IMR-90 (cell line): ENCODE measurements at regions not wholly inside any gene's neighbourhood (a gene's known extent, or its start where the extent isn't known, plus 50 kb on each side); places are given as distances from the start of the nearest gene placed in this dataset.

Experiments used
- ATAC-seq: fragments of 200-7000 bp; cut with Tn5 transposase; 2 replicates; pipeline ENCODE4 v1.9.1; 2020; ENCODE audit warnings: low read depth, mild to moderate bottlenecking, moderate library complexity
- BruUV-seq: library from RNA; stranded (reverse); fragments of 400-500 nt; replicated peaks from 2 replicates; lab custom pipeline; 2021; lab: Mats Ljungman, UMichigan
- CTCF ChIA-PET: fragments of 300-600 bp; formaldehyde crosslinking; extraction: SDS; loops from one replicate; lab custom pipeline; 2021; ENCODE audit warnings: antibody characterized with exemption; lab: Yijun Ruan, JAX
- POLR2A ChIA-PET: fragments of 300-600 bp; sonication (Branson Sonifier 250); formaldehyde crosslinking; loops from one replicate; lab custom pipeline; 2022; ENCODE audit warnings: antibody characterized with exemption; ENCODE audit not compliant: unreplicated experiment; lab: Charles Lee
- DNase-seq: peaks from one replicate; pipeline ENCODE4 v3.0.0; 2013
- H2AFZ ChIP-seq: replicated peaks from 2 replicates; pipeline ENCODE3; 2013; ENCODE audit warnings: low read length, mild to moderate bottlenecking; ENCODE audit not compliant: poor library complexity
- H2AK5ac ChIP-seq: 2 replicates; pipeline ENCODE4 v1.6.1; 2013; ENCODE audit warnings: low read depth, low read length, inconsistent platforms
- H2AK9ac ChIP-seq: replicated peaks from 2 replicates; pipeline ENCODE3; 2013; ENCODE audit warnings: mild to moderate bottlenecking, low read depth, low read length, moderate library complexity; ENCODE audit not compliant: poor library complexity
- H2BK120ac ChIP-seq: 2 replicates; pipeline ENCODE4 v1.6.1; 2013; ENCODE audit warnings: low read depth, low read length, inconsistent platforms
- H2BK15ac ChIP-seq: 3 replicates; pipeline ENCODE4 v1.6.1; 2013; ENCODE audit warnings: low read depth, low read length, inconsistent platforms
- H2BK20ac ChIP-seq: 2 replicates; pipeline ENCODE4 v1.6.1; 2013; ENCODE audit warnings: low read depth, mild to moderate bottlenecking, inconsistent platforms, low read length, moderate library complexity
- H2BK5ac ChIP-seq: 2 replicates; pipeline ENCODE4 v1.6.1; 2013; ENCODE audit warnings: mild to moderate bottlenecking, low read depth, low read length, inconsistent platforms; ENCODE audit not compliant: poor library complexity, severe bottlenecking
- H3K14ac ChIP-seq: replicated peaks from 2 replicates; pipeline ENCODE4 v1.6.1; 2013; ENCODE audit warnings: low read depth, low read length, inconsistent platforms
- H3K18ac ChIP-seq: 2 replicates; pipeline ENCODE4 v1.6.1; 2013; ENCODE audit warnings: low read depth, low read length, control low read depth
- H3K23ac ChIP-seq: 2 replicates; pipeline ENCODE4 v1.6.1; 2013; ENCODE audit warnings: low read depth, low read length, inconsistent platforms
- H3K27ac ChIP-seq: 2 replicates; pipeline ENCODE4 v1.5.1; 2013; ENCODE audit warnings: mild to moderate bottlenecking, control low read depth, low read length; ENCODE audit not compliant: insufficient read depth
- H3K27me3 ChIP-seq: 2 replicates; pipeline ENCODE4 v1.6.1; 2013; ENCODE audit warnings: low read length; ENCODE audit not compliant: control insufficient read depth, insufficient read depth
- H3K36me3 ChIP-seq: 2 replicates; pipeline ENCODE4 v1.6.1; 2013; ENCODE audit warnings: low read length, mixed read lengths; ENCODE audit not compliant: control insufficient read depth, insufficient read depth
- H3K4ac ChIP-seq: 2 replicates; pipeline ENCODE4 v1.6.1; 2013; ENCODE audit warnings: low read depth, low read length, inconsistent platforms
- H3K4me1 ChIP-seq: 2 replicates; pipeline ENCODE4 v1.6.1; 2013; ENCODE audit warnings: low read length, mixed read lengths; ENCODE audit not compliant: control insufficient read depth, insufficient read depth
- H3K4me2 ChIP-seq: 2 replicates; pipeline ENCODE4 v1.6.1; 2013; ENCODE audit warnings: low read depth, mild to moderate bottlenecking, control low read depth, low read length, moderate library complexity
- H3K4me3 ChIP-seq: 2 replicates; pipeline ENCODE4 v1.5.1; 2013; ENCODE audit warnings: low read depth, mild to moderate bottlenecking, control low read depth, low read length, moderate library complexity; ENCODE audit not compliant: insufficient read depth
- H3K56ac ChIP-seq: 2 replicates; pipeline ENCODE4 v1.6.1; 2013; ENCODE audit warnings: low read length, inconsistent platforms; ENCODE audit not compliant: insufficient read depth; ENCODE audit errors: extremely low read depth
- H3K79me1 ChIP-seq, 2 experiments: 2 replicates each; pipeline ENCODE4 v1.6.1; 2013; ENCODE audit warnings: low read length in 2 of 2, inconsistent platforms in 1 of 2, low read depth in 1 of 2
- H3K9ac ChIP-seq: 2 replicates; pipeline ENCODE4 v1.6.1; 2013; ENCODE audit warnings: low read depth, low read length, control low read depth
- H3K9me1 ChIP-seq: 2 replicates; pipeline ENCODE4 v1.6.1; 2013; ENCODE audit warnings: low read length, inconsistent platforms; ENCODE audit not compliant: insufficient read depth
- H3K9me3 ChIP-seq: 2 replicates; pipeline ENCODE4 v1.6.1; 2013; ENCODE audit warnings: low read length; ENCODE audit not compliant: control insufficient read depth, insufficient read depth
- H4K20me1 ChIP-seq: 2 replicates; pipeline ENCODE4 v1.6.1; 2013; ENCODE audit warnings: low read length, inconsistent platforms; ENCODE audit not compliant: insufficient read depth
- H4K5ac ChIP-seq: 2 replicates; pipeline ENCODE4 v1.6.1; 2013; ENCODE audit warnings: mild to moderate bottlenecking, low read depth, low read length, control low read depth
- H4K8ac ChIP-seq, 2 experiments: 2 replicates each; pipeline ENCODE4 v1.6.1; 2013; ENCODE audit warnings: low read depth in 2 of 2, low read length in 2 of 2, control low read depth in 1 of 2, inconsistent platforms in 1 of 2
- H4K91ac ChIP-seq: 2 replicates; pipeline ENCODE4 v1.6.1; 2013; ENCODE audit warnings: low read depth, low read length, inconsistent platforms; ENCODE audit not compliant: insufficient read depth
- CEBPB ChIP-seq: IDR thresholded peaks from 2 replicates; pipeline ENCODE4 v1.6.1; 2012; ENCODE audit warnings: low read depth, low read length, improper control_type of control experiment
- CHD1 ChIP-seq: IDR thresholded peaks from 2 replicates; pipeline ENCODE4 v1.6.1; 2012; ENCODE audit warnings: low read depth, low read length, improper control_type of control experiment
- FOS ChIP-seq: fragments of 150-350 bp; IDR thresholded peaks from 2 replicates; pipeline ENCODE4 v1.6.1; 2016; ENCODE audit warnings: low read depth, low read length
- SMC3 ChIP-seq: fragments of 150-350 bp; IDR thresholded peaks from 2 replicates; pipeline ENCODE4 v1.6.1; 2016; ENCODE audit warnings: low read depth, mild to moderate bottlenecking, antibody characterized with exemption, low read length, moderate library complexity
- WGBS, 2 experiments: methylation state at CpG; one replicate each; pipeline versions ENCODE4 v1.1.5 to v1.1.7; 2013; ENCODE audit warnings: missing lambda C conversion rate in 2 of 2; ENCODE audit not compliant: insufficient read length in 1 of 2; ENCODE audit errors: extremely low coverage in 2 of 2; 5-methylcytosine and 5-hydroxymethylcytosine counted together
- dilution Hi-C: fragments of 300-500 bp; cut with HindIII; formaldehyde crosslinking; loops from one replicate; pipeline ENCODE4 v1.14.3; 2018; ENCODE audit warnings: low sequenced_read_pairs; ENCODE audit not compliant: unreplicated experiment
- in situ Hi-C: fragments of 300-500 bp; cut with MboI; formaldehyde crosslinking; loops from 3 replicates; pipeline ENCODE4 v1.14.3; 2019; ENCODE audit warnings: low sequenced_read_pairs, inconsistent platforms, mixed read lengths
- intact Hi-C: fragments of 100-400 bp; cut with micrococcal nuclease; formaldehyde crosslinking; loops from 2 replicates; pipeline ENCODE4 v1.10.0; 2022
- TF ChIP-seq, protein P1 (sequence below): fragments of 150-350 bp; IDR thresholded peaks from 2 replicates; pipeline ENCODE4 v1.6.1; 2016; ENCODE audit warnings: low read depth, mild to moderate bottlenecking, low read length, moderate library complexity, borderline replicate concordance

DNA sequence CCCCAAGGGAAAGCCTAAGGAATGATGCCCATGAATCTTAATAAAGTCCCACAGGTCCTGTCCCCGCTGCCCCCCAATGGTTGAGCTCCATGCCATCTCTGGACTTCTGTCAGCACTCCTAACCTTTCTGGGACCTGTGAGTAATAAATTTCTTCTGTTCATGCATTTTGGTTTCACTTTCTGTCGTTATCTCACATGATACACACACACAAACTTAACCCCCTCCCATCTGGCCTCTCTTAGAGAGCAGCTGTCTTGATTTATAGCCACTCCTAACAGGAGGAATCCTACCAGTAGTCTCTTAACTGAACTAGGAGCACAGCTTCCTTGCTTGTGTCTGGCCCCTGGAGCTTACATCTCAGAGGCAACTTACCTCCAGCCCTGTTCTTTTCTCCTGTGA is 82.7 kb upstream of the SELENOK start:
- no peak overlapping the region for H2AK9ac ChIP-seq
- H3K9ac ChIP-seq, result no peak overlapping the region
- no peak overlapping the region for H3K18ac ChIP-seq
- in situ Hi-C loops, result no loop called here
- WGBS, 2 experiments, result no CpG with 5 or more reads among the region's 2 CpGs
- no peak overlapping the region for H4K5ac ChIP-seq
- DNase-seq (no peak), ATAC-seq (no peak)
- peaks cover 6% of the 10 kb centered on the region for H3K9me3 ChIP-seq
- H3K9me1 ChIP-seq, result no peaks in the 10 kb centered on the region
- no peaks in the 10 kb centered on the region for H3K27me3 ChIP-seq
- no peak overlapping the region for H3K4ac ChIP-seq
- no peak overlapping the region for H2BK15ac ChIP-seq
- no peaks in the 10 kb centered on the region for H3K4me1 ChIP-seq
- H3K56ac ChIP-seq, result no peak overlapping the region
- H2BK20ac ChIP-seq, result no peak overlapping the region
- H3K23ac ChIP-seq, result no peak overlapping the region
- no peaks in the 10 kb centered on the region for H3K79me1 ChIP-seq
- TF ChIP-seq FOS, result no peak
- TF ChIP-seq CEBPB, result no peak
- TF ChIP-seq, protein P1, sequence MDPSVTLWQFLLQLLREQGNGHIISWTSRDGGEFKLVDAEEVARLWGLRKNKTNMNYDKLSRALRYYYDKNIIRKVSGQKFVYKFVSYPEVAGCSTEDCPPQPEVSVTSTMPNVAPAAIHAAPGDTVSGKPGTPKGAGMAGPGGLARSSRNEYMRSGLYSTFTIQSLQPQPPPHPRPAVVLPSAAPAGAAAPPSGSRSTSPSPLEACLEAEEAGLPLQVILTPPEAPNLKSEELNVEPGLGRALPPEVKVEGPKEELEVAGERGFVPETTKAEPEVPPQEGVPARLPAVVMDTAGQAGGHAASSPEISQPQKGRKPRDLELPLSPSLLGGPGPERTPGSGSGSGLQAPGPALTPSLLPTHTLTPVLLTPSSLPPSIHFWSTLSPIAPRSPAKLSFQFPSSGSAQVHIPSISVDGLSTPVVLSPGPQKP, result no peak
- TF ChIP-seq SMC3, result no peak
- TF ChIP-seq CHD1, result no peak
- H2BK5ac ChIP-seq, result no peak overlapping the region
- dilution Hi-C loops, result no loop called here
- H2AFZ ChIP-seq, result no peak overlapping the region
- no peak overlapping the region for H3K27ac ChIP-seq
- CTCF ChIA-PET, result interaction anchor here (0.8 kb wide), 1 partner anchor 36 kb away, joined by 3 read pairs; no protein-coding TSS in a partner anchor
- POLR2A ChIA-PET, result interaction anchor here (0.6 kb wide), 1 partner anchor 483 kb away, joined by 3 read pairs; no protein-coding TSS in a partner anchor
- no peak overlapping the region for H3K14ac ChIP-seq
- no peak overlapping the region for H4K91ac ChIP-seq
- no peak overlapping the region for H3K4me2 ChIP-seq
- no peaks in the 10 kb centered on the region for H3K36me3 ChIP-seq
- H4K8ac ChIP-seq, result no peak overlapping the region
- no peaks in the 10 kb centered on the region for H4K20me1 ChIP-seq
- no peak overlapping the region for H3K4me3 ChIP-seq
- no peak overlapping the region for H2AK5ac ChIP-seq
- no TSS peak for BruUV-seq
- H2BK120ac ChIP-seq, result no peak overlapping the region
- intact Hi-C loops, result no loop called here
